Suppressor macrophage treated with lipopolysaccharide for 1 hour (primary cell): ENCODE measurements at regions not wholly inside any gene's neighbourhood (a gene's known extent, or its start where the extent isn't known, plus 50 kb on each side); places are given as distances from the start of the nearest gene placed in this dataset.
A peak's percentile ranks its signal among the peaks of the same experiment; 100 is the strongest.

Source experiments
- DNase-seq, 3 donors: peaks; one replicate each; pipeline ENCODE4 v3.0.0-alpha.2; 2020 to 2022

DNA sequence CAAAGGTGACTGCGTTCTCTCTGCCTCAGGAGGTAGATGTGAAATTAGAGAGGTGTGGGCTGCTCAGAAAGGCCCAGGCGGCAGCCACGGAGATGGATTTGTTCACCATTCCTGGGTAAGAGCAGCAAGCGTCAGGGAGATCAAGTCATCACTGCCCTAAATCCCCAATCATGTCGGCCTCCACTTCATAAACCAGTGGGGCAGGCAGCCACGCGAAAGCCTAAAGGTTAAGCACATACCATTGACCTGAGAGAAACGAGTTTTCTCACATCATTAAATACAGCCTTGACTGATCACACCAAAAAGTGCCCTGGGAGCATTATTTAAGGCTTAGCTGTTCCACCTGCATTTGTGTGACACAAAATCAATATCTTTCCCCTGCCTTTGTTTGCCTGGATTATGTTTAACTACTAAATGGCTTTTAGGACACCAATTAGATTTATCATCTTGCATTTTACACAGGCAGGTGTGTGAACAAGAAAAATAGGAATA lies 50.7 kb upstream of the FOXB1 start:
- DNase-seq: no peak

DNA sequence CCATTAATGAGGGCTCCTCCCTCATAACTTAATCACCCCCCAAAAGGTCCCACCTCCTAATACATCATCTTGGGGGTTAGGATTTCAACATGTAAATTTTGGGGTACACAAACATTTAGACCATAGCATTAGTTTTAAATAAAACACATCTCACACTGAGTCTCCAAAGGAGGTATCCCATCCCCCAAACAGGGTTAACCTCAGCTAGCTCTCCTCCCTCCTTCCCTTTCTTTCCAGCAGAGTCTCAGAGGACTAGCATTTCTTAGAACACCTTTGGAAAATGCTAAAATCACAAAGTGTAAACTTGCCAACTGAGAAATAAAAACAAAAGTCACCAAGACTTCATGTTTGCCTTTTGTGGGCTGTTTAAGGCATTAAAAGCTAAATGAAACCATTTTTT lies 51.2 kb upstream of the FOXB1 start:
- no peak for DNase-seq

DNA sequence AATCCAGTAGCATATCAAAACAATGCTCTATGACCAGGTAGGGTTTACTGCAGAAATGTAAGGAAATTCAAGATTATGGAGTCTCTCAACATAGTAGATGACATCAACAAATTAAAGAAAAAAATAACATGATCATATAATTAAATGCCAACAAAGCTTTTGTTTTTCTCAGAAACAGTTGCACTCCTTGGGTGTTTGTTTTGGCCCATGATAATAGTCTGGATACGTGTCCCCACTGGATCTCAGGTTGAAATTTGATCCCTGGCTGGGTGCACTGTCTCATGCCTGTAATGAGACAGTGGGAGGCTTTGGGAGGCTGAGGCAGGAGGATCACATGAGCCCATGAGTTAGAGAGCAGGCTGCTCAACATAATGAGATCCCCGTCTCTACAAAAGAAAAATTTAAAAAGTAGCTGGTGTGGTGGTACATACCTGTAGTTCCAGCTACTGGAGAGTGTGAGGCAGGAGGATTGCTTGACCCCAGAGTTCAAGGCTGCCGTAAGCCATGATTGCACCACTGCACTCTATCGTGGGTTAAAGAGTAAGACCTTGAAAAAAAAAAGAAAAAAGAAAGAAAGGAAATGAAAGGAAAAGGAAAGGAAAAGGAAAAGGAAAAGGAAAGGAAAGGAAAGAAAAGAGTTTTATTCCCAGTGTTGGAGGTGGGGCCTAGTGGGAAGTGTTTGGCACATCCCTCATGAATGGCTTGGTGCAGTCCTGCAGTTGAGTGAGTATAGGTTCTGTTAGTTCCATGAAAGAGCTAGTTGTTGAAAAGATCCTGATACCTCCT lies 53.3 kb upstream of the FOXB1 start:
- DNase-seq: no peak

DNA sequence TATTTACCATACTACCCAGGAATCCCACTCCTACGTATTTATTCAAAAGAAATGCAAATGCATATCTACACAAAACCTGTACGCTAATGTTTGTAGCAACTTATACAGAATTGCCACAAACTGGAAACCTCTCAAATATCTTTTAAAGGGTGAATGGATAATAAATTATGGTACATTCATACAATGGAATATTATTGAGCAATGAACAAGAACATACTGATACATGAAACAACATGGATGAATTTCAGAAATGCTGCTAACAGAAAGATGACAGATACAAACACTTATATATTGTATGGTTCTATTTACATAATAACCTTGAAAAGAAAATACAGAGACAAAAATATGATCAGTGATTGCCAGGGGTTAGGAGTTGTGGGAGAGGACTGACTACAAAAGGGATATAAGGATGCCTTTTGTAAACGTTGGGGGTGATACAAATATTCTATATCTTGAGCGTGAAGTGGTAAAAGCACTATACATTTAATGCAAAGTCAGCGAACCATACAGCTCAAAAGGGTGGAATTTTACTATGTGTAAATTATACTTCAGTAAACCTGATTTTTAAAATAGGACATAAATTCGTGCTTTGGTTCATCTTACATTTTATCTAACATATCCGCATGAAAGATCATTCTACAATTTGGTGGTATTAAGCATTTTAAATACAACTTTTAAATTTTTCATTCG lies 55.0 kb upstream of the FOXB1 start:
- no peak for DNase-seq

DNA sequence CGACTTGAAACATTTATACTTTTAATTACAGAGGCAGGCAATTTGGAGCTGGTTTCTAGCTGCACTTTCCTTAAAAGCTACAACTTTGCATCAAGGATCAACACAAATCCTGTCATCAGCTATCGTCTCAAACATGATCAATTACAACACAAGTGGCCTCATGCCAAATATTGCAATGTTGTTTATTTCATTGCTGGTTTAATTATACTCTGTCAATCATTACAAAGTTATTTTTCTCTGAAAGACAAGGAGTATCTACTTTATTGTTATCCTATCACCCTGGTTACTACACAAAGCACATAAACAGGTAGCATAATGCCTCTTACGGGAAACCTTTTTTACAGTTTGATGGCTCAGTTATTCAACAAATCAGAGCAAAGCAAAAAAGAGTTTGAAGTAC lies 58.0 kb upstream of the FOXB1 start:
- no peak for DNase-seq

DNA sequence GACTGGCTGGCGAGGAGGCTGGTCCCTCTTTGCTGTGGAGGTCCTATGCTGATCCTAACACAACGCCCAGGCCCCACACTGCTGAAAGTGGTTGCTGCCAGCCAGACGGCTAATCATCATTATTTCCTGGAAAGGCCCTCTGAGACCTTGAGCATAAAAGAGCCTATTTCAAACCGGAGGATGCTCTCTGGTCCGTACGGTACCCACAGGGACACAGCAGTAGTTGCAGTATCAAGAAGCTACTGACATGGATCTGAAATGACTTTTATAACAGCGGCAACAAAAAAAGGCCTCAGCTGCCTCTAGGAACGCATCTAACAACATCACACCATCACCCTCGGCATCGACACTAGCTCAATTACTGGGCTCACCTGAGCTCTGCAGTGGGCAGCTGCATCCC lies 59.1 kb upstream of the FOXB1 start:
- DNase-seq: no peak

DNA sequence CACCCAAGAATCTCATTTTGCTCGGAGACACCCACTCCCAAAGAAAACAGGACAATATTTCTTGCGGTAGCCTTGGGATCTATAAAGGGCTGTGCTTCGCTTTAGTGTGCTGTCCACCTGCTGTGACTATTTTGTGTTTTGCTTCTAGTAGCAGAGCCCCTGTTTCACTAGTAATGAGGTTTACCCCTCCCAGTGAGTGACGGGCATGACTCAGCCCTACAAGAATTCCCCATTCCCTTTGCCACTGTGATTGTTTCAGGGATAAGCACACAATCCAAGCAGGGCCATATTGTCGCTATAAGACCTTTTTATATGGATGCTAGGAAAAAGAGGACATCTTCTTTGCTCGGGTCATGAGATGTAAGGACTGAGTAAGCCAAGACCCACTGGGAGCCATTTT lies 62.5 kb upstream of the FOXB1 start:
- no peak for DNase-seq

DNA sequence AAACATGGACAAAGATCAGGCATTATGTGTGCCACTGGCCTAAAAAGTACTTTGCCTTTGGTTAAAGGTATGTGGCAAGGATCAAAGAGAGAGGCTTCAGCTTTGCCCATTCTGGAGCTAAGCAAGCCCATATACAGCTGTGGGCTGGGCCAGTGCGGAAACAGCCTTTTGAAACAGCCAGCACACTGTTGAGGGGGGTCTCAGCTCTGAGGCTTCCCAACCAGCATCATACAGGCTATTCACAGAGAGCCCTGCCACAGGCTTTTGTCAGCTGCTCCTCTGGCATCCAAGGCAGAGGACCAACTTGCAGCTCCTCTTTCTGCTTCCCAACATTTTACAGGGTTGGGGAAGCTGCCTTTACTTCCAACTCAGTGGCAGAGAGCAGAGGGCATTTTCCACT lies 63.2 kb upstream of the FOXB1 start:
- no peak for DNase-seq

DNA sequence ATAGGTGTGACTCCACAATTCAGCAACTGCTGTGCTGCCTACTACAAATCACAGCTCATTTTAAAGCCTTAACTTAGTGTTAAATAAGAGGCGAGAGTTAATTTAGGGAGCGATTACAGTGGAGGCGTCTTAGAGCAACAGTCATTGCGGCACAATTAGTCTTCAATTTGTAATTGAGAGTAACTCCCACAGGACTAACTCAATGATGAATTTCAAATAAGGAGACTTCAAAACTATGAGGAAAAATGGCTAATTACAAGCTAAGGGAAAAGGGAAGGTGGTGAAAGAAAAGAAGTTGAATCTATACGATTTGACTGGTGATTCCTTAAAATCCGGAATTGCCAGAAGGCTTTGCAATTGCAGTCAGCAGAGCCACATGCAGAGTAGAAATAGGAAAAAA lies 63.7 kb upstream of the FOXB1 start:
- no peak for DNase-seq

DNA sequence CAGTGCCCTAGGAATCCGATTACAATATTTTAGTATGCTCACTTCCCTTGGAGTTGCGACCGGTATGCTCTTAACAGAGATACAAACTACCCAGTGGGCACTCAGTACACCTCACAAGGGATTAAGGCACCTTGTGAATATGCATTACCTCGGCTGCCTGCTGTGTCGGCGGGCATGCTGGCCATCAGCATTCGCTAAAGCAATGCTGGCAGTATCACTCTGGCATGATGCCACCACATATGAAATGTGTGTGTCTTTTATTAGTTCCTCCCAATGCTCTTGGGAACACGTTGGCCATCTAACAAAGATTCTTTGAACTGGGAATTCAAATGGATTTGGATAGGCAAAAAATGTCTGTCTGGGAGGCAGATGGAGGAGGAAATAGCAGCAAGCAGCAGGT lies 67.4 kb upstream of the FOXB1 start:
- DNase-seq: no peak

DNA sequence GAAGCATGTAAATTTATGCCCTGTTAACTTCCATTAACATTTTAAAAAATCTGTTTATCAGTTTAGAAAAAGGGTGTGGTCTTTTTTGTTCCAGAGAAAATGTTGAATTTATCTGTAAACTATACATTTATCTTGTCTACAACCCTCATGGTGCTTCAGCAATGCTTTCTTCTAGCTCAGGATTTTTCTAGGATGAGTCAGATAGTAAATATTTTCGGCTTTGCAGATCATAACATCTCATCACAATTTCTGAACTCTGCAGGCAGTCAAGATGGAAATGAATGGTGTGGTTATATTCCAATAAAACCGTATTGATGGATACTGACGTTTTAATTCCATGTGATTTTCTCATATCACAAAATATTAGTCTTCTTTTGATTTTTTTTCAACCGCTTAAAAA lies 70.5 kb upstream of the FOXB1 start:
- no peak for DNase-seq

DNA sequence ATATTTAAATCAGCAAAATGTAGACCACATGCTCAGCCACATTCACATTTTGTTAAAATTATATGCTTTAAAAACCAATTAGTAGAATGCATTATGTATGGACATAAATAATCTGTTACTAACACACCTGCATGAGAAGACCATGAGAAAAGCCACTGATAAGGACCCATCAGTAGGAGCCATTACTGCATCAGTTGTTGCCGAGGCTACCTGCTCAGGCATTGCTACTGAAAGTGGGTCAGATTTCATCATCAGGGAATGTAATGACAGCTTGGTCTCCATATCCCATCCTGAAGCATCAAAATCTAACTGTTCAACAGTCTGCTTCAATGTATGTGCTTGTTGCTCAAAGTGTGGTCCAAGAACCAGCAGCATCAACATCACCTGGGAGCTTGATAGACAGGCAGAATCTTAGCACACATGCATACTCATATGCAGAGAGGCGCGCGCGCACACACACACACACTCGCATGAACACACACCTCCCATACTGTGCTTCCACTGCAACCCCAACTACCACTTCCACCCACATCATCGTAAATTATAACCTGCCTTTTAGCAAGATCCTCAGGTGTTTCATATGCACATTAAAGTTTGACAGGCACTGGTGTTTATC lies 72.4 kb upstream of the FOXB1 start:
- no peak for DNase-seq

DNA sequence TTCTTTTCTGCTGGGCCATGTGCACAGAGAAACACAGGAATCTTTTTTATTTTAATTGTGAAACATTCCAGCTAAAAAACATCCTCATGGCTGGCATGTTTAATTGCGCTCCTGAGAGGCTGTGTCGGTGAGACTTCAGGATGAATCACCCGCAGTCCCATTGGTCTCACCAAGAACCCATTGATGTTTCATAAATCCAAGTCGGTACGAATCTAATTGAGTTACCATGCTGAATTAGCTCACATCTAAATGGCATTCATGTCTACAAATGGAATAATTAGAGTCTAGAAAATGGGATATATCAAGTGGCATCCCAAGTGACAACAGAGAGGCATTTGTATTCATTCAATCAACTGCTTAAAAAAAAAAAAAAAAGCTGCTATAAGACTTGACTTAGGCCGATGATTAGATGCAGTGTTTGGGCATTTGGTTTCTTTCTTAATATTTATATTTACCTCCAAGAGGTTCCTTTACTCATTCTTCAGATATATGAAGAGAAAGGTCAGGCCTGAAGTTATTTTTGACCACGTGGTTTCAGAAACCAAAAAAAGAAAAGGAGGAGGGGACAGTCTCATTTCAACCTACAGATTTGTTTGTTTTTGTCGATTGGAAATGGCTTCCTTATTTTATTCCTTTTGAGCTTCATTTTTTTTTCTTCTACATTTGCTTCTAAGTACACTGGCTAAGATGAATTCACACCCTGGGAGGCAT lies 79.1 kb upstream of the FOXB1 start:
- DNase-seq: no peak

DNA sequence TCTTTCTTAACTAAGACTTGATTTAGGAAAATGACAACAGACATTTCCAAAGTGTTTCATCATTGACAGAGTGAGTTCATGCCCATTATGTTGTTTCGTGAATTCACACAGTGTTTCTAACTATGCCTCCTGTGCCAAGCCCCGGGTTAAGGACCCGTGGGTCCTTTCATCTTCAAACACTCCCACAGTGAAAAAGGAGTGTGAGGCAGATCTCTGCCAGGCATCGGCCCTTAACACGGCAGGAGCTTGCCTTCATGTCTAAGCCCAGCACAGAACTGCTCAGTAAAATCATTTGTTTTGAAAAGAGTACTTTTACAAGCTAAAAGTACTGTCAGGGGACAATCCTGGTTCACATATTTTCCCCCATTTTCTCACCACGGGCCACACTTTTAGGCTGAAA lies 80.0 kb upstream of the FOXB1 start:
- DNase-seq: no peak

DNA sequence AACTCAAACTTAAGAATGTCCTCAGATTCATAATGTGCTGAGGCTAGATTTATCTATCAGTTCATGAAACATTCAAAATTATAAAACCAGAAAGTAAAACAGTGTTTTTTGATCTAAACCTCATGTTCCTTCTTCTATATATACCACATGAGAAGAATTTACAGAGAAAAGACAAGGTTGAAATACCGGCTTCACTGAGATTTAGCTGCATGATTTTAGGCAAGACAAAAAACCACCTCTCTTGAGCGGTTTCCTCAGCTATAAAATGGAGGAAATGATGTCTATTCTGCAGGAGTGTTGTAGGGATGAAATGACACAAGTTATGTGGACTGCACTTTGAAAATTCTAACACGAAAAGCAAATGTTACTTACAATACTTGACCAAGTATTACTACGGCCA lies 80.6 kb upstream of the FOXB1 start:
- no peak for DNase-seq

DNA sequence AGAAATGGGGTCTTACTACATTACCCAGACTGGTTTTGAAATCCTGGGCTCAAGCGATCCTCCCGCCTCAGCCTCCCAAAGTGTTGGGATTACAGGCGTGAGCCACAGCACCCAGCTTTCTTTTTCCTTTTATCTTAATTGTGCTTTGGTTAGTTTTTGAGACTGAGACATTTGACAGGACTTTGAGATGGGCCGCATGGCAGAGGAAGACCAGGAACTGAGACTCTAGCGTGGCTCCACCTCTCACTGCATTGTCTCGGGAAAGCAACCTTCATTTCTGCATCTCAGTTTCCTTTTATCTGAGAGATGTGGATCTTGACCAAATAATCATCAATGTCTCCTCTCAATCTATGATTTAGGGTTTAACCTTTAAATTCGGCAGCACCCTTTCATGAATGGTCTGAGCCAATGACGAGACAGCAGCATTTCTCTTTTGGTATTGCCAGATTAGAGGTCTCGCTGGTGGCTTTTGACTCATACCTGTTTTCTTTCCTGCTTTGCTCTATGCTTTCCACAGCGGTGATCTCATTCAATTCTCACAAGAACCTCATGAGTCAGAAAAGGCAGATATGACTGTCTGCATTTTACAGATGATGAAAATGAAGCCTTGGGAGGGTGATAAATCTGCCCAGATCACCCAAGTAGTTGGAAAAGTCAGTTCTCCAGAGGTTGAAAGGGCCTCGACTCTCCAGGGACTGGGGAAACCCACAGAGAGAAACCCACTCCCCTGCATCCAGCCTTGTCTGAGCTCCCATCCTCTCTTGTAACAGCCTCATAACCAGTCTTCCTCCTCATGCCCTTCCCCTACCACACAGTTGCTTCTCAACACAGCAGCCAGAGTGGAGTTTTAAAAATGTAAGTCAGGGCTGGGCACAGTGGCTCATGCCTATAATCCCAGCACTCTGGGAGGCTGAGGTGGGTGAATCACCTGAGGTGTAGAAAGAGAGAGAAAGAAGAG lies 84.8 kb upstream of the FOXB1 start:
- peak in 2 of 3 donors; percentile 17 to 21 for DNase-seq

DNA sequence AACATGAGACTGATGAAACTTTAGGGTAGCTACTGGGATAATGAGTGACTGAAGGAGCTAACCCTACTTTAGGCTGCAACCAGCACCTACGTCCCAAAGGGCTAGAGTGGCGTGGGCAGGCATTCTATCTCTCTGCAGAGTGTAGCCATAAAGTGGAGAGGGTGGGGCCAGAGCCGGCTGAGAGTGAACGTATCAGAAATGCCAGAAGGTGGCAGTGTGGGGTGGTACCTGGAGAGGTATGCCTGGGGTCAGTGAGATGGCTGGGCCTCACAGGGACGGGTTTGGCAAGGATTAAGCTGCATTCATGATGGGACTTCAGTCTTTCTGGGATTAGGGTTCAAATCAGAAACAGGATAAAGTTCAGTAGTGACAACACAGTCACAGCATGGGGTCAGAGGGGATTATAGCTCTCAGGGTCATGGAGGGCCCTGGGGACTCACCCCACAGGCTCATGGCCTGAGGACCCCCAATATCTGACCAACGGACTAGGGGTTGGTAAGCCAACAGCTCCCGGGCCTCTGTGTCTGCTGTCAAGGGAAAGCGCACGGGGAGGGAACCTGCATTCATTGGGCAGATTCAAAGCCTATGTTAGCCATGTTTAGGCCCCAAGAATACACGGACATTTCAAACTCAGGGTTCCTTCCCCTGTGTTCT lies 86.5 kb upstream of the FOXB1 start:
- peak; percentile 53 to 75 (median 66) for DNase-seq

DNA sequence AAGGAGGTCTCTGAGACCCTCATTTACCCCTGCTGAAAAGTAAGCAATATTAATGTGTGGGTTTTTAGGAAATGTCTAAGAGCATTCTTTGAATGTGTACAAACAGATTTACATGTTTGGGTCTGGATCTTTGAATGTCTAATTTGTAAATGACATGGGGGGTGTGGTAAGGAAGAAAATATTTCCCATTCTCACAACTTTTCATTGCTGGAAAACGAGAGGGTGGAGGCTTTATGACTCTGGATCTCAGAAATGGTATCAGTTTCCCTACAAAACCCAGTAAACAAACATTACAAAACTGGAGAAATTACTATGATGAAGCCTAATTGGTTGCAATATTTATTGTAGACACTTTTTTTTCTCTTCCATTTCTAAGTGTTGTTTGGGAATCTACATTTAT lies 98.1 kb upstream of the FOXB1 start:
- DNase-seq: no peak

DNA sequence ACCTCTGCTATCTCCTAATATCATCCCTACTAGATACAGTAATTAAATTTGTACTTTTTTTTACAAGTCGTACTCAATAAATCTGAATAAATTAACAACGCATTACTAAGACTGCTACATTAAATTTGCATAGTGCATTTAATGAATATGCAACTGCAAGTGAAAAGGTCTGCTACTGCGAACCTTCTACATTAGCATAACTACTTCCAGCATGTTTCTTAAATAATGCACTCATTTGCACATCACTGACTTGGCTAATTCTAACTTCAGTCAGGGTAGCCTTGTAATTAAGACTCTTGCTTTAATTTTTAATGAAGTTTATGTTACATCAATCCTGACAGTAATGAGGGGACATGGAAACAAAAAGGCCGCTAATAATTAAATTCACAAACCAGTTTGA lies 98.9 kb upstream of the FOXB1 start:
- no peak for DNase-seq

DNA sequence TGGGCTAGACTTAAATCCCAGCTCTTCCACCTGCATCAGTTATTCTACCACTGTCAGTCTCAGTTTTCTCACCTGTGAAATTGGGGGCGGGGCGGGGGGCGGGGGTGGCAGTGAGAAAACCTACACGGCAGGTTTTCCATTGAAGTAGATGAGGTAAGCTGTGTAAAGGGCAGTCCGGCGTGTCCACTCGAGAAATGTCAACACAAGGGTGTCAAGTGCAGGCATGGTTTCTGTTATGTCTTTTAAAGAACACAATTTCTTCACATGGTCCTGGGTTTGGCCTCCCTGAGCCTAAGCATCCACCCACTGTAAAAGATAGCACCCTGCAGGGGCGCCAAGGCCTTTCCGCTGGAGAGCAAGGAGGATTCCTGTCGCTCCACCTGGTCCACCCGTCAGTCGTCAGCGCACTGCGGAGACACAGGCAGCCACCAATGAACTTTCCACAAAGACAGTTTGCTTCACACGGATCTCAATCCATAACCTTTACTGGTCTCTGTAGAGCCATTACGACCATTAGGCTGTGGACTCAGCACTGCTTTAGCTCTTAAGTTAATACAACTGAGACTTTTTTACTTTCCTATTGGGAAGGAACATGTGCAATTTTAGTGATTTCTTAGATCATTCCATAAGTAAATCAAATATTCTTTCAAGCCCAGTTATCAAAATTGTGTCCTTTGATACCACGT lies 99.5 kb upstream of the FOXB1 start:
- DNase-seq: no peak

DNA sequence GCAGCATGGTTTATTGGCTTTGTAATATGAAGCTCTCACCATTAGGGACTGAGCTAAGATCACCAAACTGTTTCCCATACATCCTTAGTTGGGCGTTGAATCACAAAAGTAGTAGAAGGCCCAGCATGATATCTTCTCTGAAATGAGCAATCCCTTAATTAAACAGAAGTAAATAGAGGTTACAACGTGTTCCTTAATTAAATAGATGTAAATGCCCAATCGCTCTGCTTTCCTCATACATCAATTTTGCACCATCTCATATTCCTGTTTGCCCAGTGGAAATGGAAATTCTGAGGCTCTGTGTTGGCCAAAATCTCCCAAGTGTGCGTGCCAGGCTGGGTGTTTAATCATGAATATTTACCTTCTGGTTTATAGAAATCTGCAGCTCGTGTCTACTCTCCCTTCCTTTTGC lies 107.4 kb upstream of the FOXB1 start:
- no peak for DNase-seq
